Upper lobe of right lung (tissue), 1 donor: ENCODE measurements at regions not wholly inside any gene's neighbourhood (a gene's known extent, or its start where the extent isn't known, plus 50 kb on each side); places are given as distances from the start of the nearest gene placed in this dataset.
A peak's percentile ranks its signal among the peaks of the same experiment; 100 is the strongest.
"Not testable (repeated sequence)": the region's sequence is repeated elsewhere in the genome, so short reads cannot be mapped to it uniquely, and the experiment has no call there.

Experiments used
- ATAC-seq: fragments of 200-7000 bp; cut with Tn5 transposase; one replicate; pipeline ENCODE4 v1.9.1; 2020; ENCODE audit warnings: mild to moderate bottlenecking, moderate library complexity
- DNase-seq: peaks from one replicate; pipeline ENCODE4 v3.0.0-alpha.2; 2020
- H3K27ac ChIP-seq: fragments of 200-600 bp; one replicate; pipeline ENCODE4 v1.8.0; 2022
- H3K27me3 ChIP-seq: fragments of 200-600 bp; one replicate; pipeline ENCODE4 v1.8.0; 2022; ENCODE audit warnings: mild to moderate bottlenecking
- H3K36me3 ChIP-seq: fragments of 200-600 bp; one replicate; pipeline ENCODE4 v1.8.0; 2022
- H3K4me1 ChIP-seq: fragments of 200-600 bp; one replicate; pipeline ENCODE4 v1.8.0; 2022
- H3K4me3 ChIP-seq: fragments of 200-600 bp; one replicate; pipeline ENCODE4 v1.8.0; 2022; ENCODE audit warnings: mild to moderate bottlenecking
- H3K9me3 ChIP-seq: fragments of 200-600 bp; one replicate; pipeline ENCODE4 v1.8.0; 2022
- CTCF ChIP-seq: fragments of 200-600 bp; IDR thresholded peaks from one replicate; pipeline ENCODE4 v1.8.0; 2022; ENCODE audit warnings: antibody characterized with exemption
- intact Hi-C: fragments of 100-400 bp; cut with DNase I; formaldehyde crosslinking; loops from one replicate; pipeline ENCODE4 v1.11.0; 2022
- donor health status: DM: no; HTN: yes; CAD: no; lungs with severe emphysema.

GRCh38 chr2:183829931-183830330 lies 705.7 kb downstream of the NUP35 start:
- no peak for TF ChIP-seq CTCF
- no peak overlapping the region for H3K27ac ChIP-seq
- intact Hi-C loops, result no loop called here

GRCh38 chr2:183837157-183837556 lies 712.9 kb downstream of the NUP35 start:
- H3K4me3 ChIP-seq, result no peak overlapping the region
- no peaks in the 10 kb centered on the region for H3K27me3 ChIP-seq
- no peaks in the 10 kb centered on the region for H3K9me3 ChIP-seq
- no peaks in the 10 kb centered on the region for H3K36me3 ChIP-seq
- intact Hi-C loops, result no loop called here
- H3K27ac ChIP-seq, result no peak overlapping the region
- DNase-seq (no peak), ATAC-seq (peak; percentile 12)
- no peaks in the 10 kb centered on the region for H3K4me1 ChIP-seq
- TF ChIP-seq CTCF, result no peak

More at GRCh38 chr2:183829931-183830330, 705.7 kb downstream of the NUP35 start:
- Histone ChIP-seq H3K4me3 (no peak overlapping the region), H3K27me3 (no peaks in the 10 kb centered on the region), H3K9me3 (no peaks in the 10 kb centered on the region), H3K4me1 (no peaks in the 10 kb centered on the region), H3K36me3 (no peaks in the 10 kb centered on the region)
- ATAC-seq (no peak), DNase-seq (no peak)

GRCh38 chr2:183838295-183838694 lies 714.1 kb downstream of the NUP35 start:
- Histone ChIP-seq H3K4me3 (no peak overlapping the region), H3K36me3 (no peaks in the 10 kb centered on the region), H3K27ac (no peak overlapping the region), H3K4me1 (no peaks in the 10 kb centered on the region), H3K27me3 (no peaks in the 10 kb centered on the region), H3K9me3 (no peaks in the 10 kb centered on the region)
- intact Hi-C loops, result no loop called here
- DNase-seq, result no peak
- ATAC-seq, result peak; percentile 34
- no peak for TF ChIP-seq CTCF

- ATAC-seq (no peak), DNase-seq (no peak)
- Histone ChIP-seq H3K27me3 (no peaks in the 10 kb centered on the region), H3K4me3 (no peak overlapping the region), H3K36me3 (no peaks in the 10 kb centered on the region), H3K27ac (no peak overlapping the region), H3K4me1 (no peaks in the 10 kb centered on the region), H3K9me3 (no peaks in the 10 kb centered on the region)
- intact Hi-C loops, result no loop called here
- TF ChIP-seq CTCF, result no peak
Measured at GRCh38 chr2:183840061-183840584, 715.9 kb downstream of the NUP35 start.

- intact Hi-C loops, H3K4me3 ChIP-seq, H3K27me3 ChIP-seq, DNase-seq, H3K9me3 ChIP-seq, H3K27ac ChIP-seq, H3K36me3 ChIP-seq, ATAC-seq, H3K4me1 ChIP-seq: not testable (repeated sequence)
Measured at GRCh38 chr2:183849826-183850225, 725.6 kb downstream of the NUP35 start.

- no peak for TF ChIP-seq CTCF
- ATAC-seq, result no peak
- Histone ChIP-seq H3K4me3 (no peak overlapping the region), H3K27me3 (no peaks in the 10 kb centered on the region), H3K27ac (no peak overlapping the region), H3K4me1 (no peaks in the 10 kb centered on the region), H3K36me3 (no peaks in the 10 kb centered on the region), H3K9me3 (no peaks in the 10 kb centered on the region)
- DNase-seq, result no peak
- intact Hi-C loops, result no loop called here
Measured at GRCh38 chr2:183859129-183859528, 734.9 kb downstream of the NUP35 start.
